ENCODE measurements at regions not wholly inside any gene's neighbourhood (a gene's known extent, or its start where the extent isn't known, plus 50 kb on each side); places are given as distances from the start of the nearest gene placed in this dataset.
"Not testable (repeated sequence)": the region's sequence is repeated elsewhere in the genome, so short reads cannot be mapped to it uniquely, and the experiment has no call there.

DNA sequence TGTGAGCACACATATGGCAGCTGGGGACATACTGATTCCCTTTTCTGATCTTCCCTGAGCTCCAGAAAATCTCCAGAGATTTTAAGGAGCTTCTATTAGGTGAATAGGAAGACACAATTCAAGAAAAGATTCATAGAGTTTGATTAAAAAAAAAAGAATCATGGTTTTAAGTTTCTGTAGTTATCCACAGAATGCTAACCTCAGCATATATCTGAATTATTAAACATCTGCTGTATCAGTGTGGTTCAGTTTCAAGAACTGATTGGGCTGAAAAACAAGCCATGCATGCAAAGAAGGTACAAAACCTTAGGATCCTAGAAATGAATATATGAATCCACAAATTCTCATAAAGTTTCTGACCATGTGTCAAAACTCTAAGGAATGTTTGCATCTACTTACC, 94.1 kb upstream of the ZNF438 start:
- DNase-seq = no peak

DNA sequence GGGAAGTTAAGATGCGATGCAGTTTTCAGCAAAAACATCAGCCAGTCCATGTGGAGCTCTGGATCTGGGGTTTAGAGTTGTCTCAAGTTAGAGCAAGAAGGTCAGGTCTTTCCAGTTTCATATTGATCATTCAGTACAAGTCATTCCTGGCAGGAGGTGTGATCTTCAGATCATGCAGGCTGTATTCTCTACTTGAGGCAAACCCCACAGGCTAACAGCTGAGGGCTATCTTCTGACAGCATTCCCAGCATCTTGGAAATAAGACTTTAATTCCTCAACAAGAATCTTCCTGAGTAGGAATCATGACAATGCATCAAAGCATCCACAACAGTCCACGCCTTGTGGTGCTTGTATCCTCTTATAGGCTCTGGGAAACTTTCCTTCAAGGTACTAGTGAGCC, 94.9 kb upstream of the ZNF438 start:
- DNase-seq = no peak

DNA sequence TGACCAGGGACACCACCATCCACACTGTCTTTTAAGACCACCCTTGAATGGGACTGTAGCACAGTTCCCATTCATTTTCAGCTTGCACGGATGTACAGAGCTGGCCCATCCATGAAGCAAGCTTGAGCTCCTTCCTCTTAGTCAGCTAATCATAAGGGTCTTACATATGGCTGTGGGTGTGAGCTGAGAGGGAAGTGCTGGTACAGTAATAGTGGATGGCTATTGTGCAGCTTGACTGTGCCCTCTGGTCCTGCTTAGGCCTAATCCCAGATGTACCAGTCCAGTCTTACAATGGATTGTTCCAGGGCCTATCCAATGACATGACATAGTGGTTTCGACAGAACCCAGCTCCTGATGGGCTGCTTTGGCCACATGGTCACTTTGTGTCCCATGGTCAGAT, 96.9 kb upstream of the ZNF438 start:
- DNase-seq = no peak

DNA sequence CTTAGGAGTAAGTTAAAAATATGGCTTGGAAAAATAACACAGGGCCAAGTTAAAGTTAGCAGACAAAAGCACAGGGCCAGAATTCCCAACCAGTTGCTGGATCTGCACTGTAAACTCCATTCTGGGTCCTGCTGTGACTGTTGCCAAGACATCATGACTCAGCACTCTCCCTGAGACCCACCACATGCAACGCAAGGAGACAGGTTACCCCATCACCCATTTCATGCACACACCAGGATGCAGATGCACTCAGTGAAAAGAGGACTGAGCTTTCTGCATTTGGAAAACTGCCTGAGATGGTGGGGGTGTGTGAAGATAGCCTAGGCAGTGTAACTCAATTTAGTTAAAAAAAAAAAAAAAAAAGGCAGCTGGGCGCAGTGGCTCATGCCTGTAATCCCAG, 97.6 kb upstream of the ZNF438 start:
- no peak for DNase-seq

DNA sequence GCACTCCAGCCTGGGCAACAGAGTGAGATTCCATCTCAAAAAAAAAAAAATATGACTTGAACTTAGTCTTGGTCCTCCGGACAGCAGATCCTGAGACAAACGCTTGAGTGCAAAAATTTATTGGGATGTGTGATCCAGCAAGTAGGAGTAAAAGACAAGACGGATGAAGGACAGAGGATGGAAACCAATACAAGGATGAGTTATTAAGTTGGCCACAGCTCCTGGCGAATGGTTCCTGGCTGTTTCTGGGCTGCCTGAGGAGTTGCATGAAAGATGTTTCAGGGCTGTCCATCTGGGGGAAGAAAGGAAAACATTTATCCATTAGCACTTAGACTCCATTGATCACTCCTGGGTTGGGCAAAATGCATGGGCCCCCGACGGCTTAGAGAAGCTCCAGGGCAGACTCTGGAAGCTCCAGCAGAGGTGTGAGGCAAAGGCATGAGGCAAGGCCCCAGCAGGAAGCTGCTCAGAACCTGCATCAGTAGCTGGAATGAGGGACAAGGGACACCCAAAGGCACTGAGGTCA, 98.3 kb upstream of the ZNF438 start:
- no peak for DNase-seq

DNA sequence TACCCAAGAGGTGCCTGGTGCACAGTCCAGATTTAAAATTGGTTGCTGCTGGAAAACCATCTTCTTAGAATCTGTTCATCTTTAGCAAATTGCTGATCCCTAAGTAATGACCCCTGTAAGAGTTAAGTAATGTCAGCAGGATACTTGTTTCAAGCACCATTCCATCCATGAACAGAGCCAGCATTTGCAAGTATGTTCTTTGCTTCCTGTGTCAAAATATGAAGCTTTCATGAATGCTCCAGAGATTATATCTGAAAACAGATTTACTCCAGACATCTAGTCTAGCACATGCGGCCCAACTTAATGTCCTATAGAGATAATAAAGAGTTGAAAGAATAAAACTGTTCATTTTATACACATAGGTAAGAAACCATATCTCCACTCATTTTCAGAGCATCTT, 98.7 kb upstream of the ZNF438 start:
- no peak for DNase-seq

DNA sequence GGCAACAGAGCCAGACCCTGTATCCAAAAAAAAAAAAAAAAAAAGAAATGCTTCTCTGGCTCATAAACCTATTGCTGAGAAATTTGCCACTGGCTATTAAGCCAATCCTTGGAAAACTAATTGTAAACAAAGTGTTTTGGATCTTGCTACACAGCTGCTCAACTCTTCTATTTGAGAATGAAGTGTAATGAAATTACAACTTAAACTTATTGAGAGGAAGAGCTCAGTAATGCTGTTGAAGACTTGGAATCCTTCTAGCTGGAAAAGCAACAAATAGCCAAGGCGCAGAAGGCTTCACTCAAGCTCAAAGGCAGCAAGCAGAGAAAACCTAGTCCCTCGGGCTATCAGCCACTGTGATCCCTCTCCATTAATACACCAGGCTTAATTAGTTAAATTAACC, 99.6 kb upstream of the ZNF438 start:
- DNase-seq = no peak

DNA sequence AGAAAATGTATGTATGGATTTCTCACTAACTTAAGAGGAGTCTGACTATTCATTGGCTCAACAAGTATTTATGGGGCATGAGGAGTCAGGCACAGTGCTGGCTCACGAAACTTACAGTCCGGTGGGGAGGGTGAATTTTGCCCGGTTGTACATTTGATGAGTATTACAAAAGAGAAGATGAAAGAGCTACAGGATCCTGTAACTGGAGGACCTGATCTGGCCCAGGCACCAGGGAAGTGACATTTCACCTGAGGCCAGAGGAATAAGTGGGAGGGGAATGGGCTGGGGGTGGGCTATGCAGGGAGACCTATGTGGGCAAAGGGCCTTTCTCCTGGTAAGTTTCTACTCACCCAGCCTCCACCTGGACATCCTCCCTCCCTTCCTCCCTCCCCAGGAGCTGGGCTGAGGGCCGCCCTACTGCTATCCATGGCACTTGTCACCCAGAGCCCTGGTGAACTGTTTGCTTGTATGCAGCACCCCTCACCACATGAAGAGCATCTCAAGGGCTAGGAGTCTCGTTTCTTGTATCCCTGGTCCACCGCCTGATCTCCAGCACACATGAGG, 101.1 kb upstream of the ZNF438 start:
- DNase-seq = no peak

DNA sequence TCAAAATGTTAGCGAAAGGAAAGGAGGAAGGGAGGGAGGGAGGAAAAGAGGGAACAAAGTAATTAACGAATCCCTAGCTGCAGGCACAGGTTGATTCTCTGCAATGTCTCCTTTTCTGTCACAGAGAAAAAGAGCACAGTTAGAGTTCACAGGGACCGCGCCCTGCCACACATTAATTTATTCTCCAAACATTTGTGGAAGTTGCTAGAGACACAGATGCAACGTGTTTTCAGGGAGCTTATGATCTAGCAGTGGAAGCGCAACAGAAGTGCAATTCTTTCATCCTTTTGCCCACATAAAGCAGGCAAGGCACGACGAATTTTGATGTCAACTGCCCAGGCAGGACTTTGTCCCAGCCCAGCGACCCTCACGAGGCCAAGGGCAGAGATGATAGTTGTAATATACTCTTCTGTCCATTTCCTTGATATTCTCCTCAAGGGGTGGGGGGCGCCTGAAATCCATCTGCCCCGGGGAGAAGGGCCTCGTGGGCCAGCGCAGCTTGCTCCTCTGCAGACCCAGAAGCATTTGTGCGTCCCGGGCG, 101.7 kb upstream of the ZNF438 start:
- no peak for DNase-seq

DNA sequence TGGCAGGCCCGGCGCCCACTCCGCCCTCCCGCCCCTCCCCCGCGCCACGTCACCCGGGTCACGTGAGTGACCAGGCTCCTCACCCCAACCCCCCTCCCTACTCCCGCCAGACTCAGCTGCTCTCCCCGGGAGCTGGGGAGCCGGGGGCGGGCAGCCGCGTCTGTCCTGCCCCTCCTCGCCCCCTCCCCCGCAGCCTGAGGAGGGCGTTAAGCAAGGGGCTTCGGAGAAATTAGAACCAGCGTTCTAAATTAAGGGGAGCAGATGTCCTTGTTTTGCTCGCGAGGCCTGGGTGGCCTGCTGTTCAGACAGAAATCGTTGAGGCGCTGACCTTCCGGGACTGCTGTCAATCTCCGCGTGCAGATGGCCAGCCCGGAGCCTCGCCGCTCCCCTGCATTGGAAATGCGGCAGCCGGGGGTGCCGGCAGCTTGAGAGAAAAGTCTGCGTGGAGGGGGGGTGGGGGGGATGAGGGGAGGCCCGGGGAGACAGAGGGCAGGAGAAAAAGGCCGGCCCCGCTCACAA, 102.2 kb upstream of the ZNF438 start:
- DNase-seq = peak; percentile 72

DNA sequence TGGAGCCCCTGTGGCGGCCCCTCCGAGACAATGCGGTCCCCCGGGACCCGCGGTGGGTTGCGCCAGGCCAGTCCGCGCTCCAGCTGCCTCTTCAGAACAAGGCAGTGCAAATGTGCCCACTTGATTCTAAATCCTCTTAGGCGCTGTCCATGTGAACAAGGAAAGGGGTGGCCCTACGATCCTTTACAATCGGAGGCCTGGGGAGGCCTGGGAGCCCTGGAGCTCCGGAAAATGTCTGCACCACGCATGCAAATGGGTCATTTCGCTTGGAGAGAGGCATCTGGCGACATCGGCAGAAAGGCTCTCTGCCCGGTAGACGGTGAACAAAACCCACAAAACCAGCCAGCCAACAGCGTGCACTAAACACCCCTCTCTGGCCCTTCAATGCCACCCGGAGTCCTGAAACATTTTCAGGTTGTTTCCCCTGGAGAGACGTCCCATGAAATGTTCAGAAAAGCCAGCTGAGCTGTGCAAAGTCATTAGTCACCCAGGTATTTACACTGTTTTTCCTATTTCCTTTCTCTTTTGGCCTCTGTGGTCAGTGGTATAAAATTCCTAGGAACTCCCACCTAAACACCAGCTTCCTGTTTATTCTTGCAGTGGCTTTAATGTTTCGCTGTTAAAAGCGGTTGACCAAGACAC, 102.8 kb upstream of the ZNF438 start:
- peak; percentile 24 for DNase-seq

DNA sequence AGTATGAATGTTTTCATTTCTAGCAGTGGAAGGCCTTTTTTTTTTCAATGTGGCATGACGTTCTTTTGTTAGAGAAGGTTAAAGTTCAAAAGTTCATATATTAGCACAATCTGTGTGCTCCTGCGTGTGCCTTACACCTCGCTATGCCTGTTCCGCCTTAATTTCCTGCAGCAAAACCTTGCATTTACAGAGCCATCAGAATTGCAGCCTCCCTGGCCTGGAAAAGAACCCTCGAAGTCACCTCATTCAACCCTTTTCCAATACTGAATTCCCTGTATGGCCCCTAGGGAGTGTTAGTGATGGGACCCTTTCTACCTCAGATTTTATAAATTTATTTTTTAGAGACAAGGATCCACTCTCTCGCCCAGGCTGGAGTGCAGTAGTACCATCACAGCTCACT, 103.5 kb upstream of the ZNF438 start:
- DNase-seq = no peak

DNA sequence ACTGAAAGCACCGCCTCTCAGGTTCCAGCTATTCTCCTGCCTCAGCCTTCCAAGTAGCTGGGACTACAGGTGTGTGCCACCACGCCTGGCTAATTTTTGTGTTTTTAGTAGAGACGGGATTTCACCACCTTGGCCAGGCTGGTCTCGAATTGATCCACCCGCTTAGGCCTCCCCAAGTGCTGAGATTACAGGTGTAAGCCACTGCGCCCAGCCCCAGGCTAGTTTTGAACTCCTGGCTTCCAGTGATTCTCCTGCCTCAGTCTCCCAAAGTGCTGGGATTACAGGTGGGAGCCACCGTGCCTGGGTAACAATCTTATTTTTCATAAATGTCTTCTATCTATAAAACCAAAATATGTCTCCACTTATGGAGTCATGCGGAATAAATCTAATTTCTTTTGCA, 104.1 kb upstream of the ZNF438 start:
- DNase-seq = not testable (repeated sequence)

DNA sequence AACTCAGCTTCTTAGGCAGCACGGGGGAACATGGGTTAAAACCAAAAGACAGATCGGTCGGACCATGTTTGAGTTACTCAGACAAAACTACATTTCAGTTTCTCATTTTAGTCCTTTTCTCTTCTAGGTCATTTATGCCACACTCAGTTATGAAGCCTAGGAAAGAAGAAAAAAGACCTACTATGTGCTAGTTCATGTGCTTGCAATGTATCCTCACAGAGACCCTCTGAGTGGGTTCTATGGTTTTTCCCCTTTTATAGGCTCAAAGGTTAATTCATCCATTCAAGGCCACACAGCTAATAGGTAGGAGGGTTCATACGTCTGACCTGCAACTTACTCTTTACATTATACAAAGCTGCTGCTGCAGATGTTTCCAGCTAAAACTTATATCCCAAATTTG, 104.7 kb upstream of the ZNF438 start:
- no peak for DNase-seq

DNA sequence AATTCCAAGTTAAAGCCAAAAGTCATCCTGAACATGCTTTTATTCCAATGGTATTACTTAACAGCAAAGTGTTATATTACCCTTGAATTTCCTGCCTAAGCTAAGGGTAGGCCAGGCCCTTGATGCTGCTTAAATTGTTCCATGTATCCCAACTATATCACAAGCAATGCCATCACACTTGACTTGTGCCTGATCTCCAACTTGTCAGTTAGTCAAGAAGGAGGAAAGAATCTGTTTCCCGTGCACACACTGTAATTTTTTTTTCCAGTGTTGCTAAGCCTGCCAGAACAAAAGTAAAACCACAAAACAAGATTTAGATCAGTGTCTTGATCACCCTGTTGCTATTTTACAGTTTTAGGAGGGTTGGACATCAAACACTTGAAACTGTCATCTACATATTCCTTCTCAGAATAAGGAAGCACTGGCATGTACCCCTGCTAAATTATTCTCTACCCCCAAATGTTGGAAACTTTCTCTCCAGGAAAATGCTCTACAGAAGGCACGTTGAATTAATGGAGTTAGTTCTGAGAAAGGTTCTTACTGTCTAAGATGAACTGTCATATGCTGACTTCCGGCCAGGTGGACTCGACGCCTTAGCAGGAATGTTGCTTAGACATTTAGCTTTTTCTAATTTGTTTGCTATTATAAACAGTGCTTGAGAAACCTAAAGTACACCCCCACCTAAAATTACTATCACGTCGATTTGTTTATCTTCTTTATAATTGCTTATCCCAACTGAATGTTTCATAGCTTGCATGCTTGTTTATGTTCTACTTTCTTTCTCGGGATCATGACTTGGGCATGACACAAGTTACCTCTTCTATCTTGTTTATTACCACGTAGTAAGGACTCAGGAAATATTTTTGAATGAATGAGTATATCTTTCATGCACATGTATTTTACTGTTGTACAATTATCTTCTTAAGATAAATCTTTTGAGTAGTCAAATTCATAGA, 105.5 kb upstream of the ZNF438 start:
- no peak for DNase-seq

DNA sequence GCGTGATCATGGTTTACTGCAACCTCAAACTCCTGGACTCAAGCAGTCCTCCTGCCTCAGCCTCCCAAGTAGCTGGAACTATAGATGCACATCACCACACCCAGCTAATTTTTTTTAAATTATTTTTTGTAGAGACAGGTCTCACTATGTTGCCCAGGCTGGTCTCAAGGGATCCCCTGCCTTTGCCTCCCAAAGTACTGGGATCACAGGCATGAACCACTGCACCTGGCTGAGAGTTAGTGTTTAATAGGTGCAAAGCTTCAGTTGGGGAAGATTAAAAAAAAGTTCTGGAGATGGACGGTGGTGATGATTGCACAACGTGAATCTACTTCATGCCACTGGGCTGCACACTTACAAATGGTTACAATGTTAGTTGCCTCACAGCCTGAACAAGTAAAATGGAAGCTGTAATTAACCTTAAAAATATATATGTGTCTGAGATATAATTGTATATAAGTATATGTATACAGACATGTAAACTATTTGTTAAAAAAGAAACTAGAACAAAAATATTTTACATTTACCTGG, 106.4 kb upstream of the ZNF438 start:
- DNase-seq = no peak

DNA sequence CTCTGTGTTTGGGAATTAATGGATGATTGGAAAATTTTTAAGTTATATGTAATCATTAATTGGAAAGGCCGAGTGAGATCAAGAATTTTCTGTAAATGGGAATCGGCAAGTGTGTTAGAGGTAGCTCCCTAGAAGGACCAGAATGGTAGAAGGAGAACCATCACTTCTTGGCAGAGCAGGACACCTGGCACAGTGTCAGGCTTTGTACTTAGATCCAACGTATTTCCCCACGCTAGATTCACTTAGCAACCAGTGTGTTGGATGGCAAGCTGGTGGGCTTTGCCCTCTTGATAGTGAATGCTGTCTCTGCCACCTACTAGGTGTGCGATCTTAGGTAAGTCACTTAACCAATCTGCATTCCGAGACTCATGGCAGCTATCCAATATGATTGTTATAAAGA, 107.8 kb upstream of the ZNF438 start:
- DNase-seq = no peak

DNA sequence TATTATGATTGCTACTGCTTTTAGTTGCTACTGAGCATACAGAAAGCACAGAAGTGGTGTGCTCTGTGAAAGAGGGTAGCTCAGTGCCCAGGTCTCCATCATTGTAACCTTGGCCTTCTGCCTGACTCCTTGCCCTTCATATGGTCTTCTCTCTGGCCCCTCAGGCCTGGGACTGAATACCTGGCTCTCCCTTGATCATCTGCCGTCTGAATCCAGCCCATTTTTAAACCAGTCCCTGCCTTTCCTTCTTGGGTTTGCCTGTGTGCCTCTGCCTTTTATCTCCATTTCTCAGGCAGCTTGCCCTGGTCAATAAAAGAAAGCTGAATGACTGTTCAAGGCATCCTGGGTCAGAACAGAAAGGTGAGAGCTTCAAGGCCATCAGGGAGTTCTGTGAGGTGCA, 109.1 kb upstream of the ZNF438 start:
- DNase-seq = no peak

DNA sequence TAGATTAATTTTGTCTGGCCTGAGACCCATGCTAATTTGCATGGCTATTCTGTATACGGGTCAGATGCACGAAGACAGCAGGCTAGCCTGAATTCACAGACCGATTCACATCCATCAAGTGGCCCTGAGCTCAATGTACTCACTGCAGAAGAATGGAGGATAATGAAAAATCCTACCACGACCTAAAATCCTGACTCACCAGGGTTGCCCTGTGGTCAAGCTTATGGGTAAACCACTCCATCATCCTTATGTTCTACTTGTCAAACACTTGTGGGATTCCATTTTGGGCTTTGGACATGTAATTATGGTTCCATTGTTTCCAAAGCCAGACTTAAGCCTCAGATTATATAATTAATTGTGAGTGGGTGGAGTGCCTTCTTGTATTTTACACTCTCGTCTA, 110.4 kb upstream of the ZNF438 start:
- no peak for DNase-seq

DNA sequence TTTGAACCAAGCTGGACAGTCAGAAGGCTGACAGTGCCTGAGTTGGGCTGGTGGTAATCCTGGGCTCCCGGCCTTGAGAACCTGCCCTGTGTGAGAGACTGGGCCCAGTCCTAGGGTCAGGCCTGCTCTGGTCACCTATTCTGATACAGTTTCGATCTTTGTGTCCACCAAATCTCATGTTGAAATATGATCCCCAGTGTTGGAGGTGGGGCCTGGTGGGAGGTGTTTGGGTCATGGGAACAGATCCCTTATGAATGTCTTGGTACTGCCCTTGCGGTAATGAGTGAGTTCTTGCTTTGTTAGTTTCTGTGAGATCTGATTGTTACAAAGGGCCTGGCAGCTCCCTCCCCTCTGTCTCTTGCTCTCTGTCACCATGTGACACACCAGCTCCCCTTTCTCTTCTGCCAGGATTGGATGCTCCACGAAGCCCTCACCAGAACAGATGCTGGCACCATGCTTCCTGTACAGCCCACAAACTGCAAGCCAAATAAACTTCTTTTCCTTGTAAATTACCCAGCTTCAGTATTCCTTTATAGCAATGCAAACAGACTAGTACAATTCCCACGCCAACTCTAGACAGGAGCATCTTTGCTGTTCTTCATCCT, 111.8 kb upstream of the ZNF438 start:
- no peak for DNase-seq

DNA sequence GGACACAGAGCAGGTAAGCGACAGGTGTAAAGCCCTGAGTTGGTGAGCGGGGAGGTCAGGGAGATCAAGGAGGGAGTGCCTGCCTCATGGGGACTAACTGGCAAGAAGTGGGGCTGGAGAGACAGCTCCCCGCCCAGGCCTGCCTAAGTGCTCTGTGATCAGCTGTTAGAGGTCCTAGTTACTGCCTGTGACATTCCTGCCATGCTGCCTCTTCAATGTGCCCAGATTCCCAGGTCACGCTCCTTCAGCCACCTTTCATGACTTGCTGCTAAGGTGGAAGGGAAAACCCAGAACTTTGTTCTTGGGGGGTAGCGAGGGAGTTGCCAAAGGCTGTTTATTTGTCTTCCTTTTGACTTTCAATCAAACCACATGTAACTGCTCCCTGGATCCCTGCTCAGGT, 114.3 kb upstream of the ZNF438 start:
- DNase-seq = no peak

DNA sequence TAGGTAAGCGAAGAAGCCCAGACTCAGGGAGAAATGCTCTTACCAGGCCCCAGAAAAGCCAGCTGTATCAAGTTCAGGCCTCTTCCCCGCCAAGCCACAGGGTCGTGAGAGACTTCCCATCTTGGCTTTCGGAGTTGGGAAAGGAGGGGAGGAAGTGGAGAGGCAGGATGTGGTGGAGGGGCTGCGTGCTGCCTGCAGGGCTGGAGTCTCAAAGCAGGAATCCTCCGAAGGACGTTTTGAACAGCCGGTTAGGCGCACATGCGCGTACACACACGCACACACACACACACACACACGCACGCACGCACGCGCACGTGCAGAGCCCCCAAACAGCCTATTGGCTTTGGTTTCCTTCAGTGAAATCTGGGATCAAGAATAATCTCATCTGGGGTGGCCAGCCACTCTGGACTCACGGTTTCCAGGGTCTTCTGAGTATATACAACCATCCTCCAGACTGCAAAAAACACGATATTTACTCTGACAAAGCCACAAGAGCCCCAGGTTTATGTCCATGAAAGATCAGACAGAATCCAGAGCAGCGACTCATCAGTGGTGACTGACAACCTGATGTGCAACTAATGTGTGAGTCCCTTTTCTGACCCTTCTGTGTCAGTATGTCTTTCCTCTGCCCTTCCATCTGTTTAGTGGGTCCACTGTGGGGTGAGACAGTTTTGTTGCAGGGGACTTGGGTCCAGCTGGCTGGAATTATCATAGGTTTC, 115.0 kb upstream of the ZNF438 start:
- DNase-seq = no peak
